Mucosa of rectum (tissue), 2 donors: ENCODE measurements at regions not wholly inside any gene's neighbourhood (a gene's known extent, or its start where the extent isn't known, plus 50 kb on each side); places are given as distances from the start of the nearest gene placed in this dataset.

ENCODE experiments used
- H3K27ac ChIP-seq, 2 donors: one replicate each; pipeline ENCODE4 v1.7.0; 2013; ENCODE audit warnings: inconsistent platforms in 2 of 2, low read depth in 2 of 2, low read length in 2 of 2
- H3K27me3 ChIP-seq, 2 donors: one replicate each; pipeline ENCODE4 v1.7.0; 2013; ENCODE audit warnings: low read length in 2 of 2; ENCODE audit not compliant: control insufficient read depth in 2 of 2, insufficient read depth in 2 of 2
- H3K36me3 ChIP-seq, 2 donors: one replicate each; pipeline ENCODE4 v1.7.0; 2013; ENCODE audit warnings: low read length in 2 of 2; ENCODE audit not compliant: control insufficient read depth in 2 of 2, insufficient read depth in 2 of 2
- H3K4me1 ChIP-seq, 2 donors: one replicate each; pipeline ENCODE4 v1.7.0; 2013; ENCODE audit warnings: low read length in 2 of 2, mild to moderate bottlenecking in 1 of 2; ENCODE audit not compliant: control insufficient read depth in 2 of 2, insufficient read depth in 2 of 2
- H3K4me3 ChIP-seq, 2 donors: one replicate each; pipeline ENCODE4 v1.7.0; 2013; ENCODE audit warnings: low read length in 2 of 2
- H3K9ac ChIP-seq, 2 donors: one replicate each; pipeline ENCODE4 v1.7.0; 2013; ENCODE audit warnings: low read length in 2 of 2, low read depth in 1 of 2, mild to moderate bottlenecking in 1 of 2
- H3K9me3 ChIP-seq, 2 donors: one replicate each; pipeline ENCODE4 v1.7.0; 2013; ENCODE audit warnings: low read length in 2 of 2; ENCODE audit not compliant: control insufficient read depth in 2 of 2
- donor health status: healthy.
- donor health status: Normal muscosa, but diverticular disease.

DNA sequence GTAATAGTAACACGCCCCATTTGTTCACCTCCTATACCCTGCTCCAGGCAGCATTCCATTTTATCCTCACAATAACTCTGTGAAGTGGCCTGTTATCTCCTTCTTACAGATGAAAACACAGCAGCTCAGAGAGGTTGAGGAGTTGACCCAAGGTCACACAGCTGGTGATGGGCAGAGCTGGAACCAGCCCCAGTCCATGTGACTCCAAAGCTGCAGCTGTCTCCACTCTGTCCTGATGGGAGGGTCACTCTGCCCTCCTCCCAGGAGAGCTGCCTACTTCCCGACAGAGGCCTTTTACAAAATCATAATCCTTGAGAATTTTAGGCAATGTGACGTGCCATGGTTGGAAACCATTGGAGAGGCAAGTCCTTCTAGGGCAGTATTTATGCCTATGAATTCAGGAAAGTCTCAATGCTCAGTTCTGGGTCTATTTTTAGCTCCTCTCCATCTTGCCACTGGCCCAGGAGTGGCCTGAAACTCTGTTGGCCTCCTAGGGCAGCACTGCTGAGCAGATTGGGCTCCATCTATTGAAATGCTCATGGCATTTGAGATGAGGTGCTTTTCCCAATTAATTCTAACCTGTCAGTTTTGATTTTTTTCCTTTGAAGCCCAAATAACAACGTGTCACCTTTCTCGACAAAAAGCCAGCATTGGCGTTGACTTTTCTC, 50.1 kb upstream of the KCNK12 start:
- no peaks in the 10 kb centered on the region for H3K4me1 ChIP-seq
- H3K36me3 ChIP-seq: no peaks in the 10 kb centered on the region
- H3K27ac ChIP-seq: no peak overlapping the region
- no peak overlapping the region for H3K4me3 ChIP-seq
- H3K9me3 ChIP-seq: no peaks in the 10 kb centered on the region
- H3K27me3 ChIP-seq: no peaks in the 10 kb centered on the region
- H3K9ac ChIP-seq: no peak overlapping the region
